DMS153 treated with DMSO at 0.1 percent for 48 hours (cell line): ENCODE measurements at regions not wholly inside any gene's neighbourhood (a gene's known extent, or its start where the extent isn't known, plus 50 kb on each side); places are given as distances from the start of the nearest gene placed in this dataset.
"Not testable (repeated sequence)": the region's sequence is repeated elsewhere in the genome, so short reads cannot be mapped to it uniquely, and the experiment has no call there.

Source experiments
- DNase-seq: peaks from one replicate; lab custom pipeline; 2025; ENCODE audit not compliant: unreplicated experiment; lab: John Stamatoyannopoulos, UW

DNA sequence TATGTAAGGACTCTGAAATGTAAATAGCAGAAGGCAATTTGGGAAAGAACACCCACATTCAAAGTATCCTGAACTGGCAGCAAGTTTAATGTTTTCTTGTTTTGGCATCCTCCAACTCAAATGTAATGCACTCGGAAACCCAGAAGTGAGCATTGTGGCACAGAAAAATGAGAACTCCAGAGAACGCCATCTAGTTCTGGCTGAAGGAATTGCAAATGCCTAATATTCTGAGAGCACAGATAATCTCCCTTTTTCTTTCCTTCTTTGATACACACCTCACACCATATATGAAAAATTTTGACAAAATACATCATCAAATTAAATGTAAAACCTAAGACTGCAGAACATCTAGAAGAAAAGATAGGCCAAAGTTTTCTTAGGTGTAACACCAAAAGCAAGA, 52.1 kb downstream of the PWWP3B start:
- DNase-seq: no peak

DNA sequence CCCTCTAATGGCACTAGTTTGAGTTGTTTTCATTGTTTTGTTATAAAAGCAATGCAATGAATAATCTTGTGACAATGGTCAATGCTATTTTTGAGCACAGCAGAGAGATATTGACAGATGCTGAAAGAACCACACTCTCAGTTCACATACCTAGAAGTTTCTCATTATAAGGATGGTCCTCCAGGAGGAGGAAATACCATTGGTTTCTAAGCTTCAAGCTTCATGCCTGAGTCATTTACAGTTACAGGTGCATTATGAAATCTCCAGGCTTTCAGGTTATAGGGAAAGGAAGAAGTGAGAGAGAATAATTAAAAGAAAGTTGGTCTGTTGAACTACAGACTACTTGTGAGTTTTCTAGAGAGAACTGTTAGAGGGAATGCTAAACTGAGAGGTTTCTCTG, 75.3 kb downstream of the PWWP3B start:
- no peak for DNase-seq

DNA sequence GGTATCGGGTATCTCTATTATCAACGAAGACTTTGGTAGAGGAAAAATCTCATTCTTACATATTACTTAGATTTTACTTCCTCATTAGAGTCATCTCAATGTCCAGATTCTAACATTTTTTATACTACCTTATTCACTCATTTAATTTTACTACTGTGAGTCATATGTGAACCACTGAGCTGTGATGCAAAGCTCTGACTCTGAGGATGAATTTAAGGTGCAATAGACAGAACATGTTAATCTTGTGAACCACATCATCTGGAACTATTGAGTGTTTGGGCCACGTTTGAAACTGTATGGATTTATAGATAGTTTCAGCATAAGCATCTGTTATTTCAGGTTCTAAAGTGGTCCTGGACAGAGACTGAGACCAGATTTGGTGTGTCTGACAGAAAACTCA, 78.4 kb downstream of the PWWP3B start:
- DNase-seq: no peak

DNA sequence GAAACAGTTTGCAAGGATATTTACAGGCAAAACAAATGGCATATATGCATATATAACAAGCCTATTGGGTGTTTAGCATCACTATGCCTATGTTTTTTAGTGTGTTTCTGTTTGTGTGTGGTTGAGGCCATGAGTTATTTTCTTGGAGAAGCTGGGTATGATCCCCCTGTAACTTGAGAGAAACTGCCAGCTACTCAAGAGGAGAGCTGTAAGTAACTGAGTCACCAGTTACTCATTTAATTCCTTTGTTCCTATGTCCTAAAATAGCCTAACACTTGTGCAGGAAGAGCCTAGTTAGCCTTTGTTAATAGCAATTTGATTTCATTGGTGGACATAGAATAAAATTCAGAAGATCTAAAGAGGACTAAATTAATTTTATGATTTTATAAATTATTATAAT, 79.1 kb downstream of the PWWP3B start:
- DNase-seq: no peak

DNA sequence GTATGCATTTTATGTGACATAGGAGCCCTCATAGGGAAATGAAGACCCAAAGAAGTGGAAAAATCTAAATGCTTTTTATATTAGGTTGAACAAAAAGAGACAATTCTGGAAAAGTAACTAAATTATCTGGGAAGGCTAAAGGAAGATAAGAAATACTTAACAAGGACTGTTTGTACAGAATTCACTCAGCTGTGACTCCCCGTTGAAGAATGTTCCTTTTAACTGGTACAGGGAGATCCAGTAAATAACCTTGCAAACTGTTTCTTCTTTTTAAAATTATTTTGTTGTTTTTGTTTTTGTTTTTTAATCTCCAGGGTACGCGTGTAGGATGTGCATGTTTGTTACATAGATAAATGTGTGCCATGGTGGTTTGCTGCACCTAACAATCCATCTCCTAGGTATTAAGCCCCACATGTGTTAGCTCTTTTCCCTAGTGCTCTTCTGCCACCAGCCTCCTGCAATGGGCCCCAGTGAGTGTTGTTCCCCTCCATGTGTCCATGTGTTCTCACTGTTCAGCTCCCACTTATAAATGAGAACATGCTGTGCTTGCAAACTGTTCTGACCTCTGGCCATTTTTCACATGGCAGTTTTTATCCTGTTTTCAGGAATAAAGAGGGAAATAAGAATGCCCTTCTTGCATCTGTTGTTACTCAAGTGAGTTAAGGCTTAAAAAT, 81.7 kb downstream of the PWWP3B start:
- no peak for DNase-seq

DNA sequence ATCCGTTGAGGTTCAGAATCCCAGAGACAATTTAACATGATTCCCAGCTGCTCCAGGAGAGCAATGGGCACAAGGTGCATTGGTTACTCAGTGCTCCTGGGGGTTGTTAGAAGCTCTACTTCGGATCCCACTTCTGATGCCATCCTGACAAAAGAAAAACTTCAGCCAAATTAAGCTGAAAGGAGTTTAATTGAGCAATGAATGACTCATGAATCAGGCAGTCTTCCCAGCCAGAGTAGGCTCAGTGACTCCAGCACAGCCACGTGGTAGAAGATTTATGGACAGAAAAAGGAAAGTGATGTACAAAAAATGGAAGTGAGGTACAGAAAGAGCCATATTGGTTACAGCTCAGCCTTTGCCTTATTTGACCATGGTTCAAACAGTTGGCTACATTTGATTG, 95.7 kb downstream of the PWWP3B start:
- no peak for DNase-seq

DNA sequence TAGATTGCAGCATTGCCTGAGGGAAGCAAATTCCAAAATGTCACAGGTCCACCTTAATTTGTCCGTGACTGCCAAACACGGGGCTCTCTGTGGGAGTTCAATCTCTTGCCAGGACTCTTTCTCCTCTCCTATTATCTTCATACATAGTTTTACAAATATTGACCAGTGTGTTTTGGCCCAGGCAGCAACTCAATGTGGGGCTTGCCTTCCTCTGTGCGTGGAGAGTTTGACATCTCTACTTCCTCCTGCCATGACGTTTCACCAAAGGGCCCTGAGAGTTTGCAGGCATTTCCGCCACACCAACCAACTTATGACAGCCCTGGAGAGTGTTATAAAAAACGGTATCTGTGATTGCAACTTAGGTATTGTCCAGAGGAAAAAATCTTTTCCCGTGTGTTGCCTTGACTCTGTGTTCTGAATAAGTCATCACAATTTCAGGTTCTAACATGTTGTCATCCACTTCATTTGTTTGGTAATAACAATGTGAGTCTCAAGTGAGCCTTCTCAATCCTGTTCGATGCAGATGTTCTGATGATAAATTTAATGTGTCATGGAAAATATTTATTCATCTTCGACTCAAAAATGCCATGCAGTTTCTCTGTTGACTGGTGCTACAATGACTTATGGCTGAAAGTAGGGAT, 106.0 kb downstream of the PWWP3B start:
- not testable (repeated sequence) for DNase-seq

DNA sequence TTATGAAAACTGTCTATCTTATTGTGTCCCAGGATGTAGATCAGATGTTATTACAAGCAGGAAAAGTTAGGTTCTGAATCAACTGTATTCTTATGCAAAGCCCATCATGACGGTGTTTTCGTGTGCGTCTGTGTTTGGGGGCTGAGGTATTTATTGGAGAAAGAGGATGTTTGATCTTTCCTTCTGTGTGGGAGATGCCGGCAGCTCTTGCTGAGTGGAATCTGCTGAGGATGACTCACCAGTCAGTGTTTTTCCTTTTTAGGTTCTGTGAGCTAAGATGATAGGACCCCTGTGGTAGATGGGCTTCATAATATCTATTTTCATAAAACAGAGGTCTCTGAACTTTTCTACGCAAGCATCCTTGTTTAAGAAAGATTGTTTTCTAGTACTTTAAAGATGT, 107.1 kb downstream of the PWWP3B start:
- not testable (repeated sequence) for DNase-seq

DNA sequence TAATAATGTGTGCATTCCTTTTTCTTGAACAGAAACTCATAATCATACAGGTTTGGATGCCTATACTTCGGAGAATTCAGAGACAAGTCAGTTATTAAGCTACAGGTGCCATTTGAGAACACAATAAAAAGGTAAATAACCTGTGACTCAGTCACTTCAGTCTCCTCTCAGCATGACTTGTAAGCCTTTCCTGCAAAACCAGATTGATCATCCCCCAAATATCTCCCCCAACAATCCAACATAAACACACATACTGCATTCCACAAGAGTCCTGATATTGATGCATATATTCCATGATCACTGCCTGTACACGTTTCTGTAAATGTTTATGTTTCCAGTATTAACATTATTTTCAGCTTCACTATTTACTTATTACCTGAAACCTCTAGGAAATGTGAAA, 110.8 kb downstream of the PWWP3B start:
- DNase-seq: no peak

DNA sequence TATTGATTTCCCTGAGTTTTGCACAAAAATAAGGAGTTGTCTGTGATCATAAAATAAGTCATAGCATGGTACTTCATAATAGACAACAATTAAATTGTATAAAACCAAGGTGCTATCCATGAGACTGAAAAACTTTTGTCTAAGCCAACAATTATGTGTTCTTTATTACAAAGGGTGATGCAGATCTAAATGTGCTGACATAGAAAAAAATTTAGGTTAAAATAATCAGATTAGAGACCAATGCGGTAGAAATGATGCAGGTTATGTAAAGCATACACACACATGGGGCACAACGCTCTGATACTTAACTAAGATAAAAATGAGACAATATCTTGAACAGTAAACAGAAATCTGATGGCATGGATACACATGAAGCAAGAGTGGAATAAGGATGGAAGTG, 113.3 kb downstream of the PWWP3B start:
- DNase-seq: no peak

DNA sequence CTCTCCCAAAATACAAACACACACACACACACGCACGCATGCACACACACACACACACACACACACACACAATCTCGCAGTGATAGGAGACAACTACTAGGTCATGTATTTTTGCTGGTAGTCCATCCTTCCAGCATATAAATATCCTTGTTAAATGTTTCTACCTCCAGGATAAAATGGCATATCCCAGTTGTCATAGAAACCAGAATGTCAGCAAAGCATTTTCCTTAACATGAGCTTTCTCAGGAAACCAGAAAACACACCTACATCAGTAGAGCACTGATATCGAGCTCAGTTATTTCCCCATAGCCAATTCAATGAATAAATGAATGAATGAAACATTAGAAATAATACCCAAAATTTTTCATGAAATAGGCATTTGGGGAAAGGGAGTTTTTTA, 115.7 kb downstream of the PWWP3B start:
- no peak for DNase-seq

DNA sequence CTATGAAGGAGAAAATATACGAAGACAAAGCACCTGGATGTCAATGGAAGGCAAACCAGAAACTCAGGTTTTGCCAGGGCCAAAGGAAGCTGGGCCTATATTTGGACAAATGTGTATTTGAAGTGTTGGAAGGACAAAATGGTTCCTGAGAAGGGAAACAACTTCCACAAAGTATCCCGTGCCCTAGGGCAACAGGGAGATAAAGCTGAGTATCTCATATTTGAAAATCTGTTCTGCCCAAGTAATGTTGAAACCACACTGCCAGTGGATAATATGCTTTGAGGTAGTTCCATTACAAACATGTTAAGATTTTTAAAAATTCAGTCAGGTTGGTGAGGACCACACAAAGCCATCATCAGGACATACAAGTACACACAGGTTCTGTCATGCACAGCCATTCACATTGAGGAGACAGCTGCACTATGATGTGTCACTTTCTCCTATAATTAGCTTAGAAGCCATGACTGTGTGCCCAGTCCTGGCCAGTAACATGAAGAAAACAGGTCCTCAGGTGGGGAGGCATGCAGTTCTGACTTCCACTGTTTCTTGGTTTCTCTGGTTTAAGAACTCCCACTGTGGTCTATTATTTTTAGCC, 116.4 kb downstream of the PWWP3B start:
- DNase-seq: no peak

DNA sequence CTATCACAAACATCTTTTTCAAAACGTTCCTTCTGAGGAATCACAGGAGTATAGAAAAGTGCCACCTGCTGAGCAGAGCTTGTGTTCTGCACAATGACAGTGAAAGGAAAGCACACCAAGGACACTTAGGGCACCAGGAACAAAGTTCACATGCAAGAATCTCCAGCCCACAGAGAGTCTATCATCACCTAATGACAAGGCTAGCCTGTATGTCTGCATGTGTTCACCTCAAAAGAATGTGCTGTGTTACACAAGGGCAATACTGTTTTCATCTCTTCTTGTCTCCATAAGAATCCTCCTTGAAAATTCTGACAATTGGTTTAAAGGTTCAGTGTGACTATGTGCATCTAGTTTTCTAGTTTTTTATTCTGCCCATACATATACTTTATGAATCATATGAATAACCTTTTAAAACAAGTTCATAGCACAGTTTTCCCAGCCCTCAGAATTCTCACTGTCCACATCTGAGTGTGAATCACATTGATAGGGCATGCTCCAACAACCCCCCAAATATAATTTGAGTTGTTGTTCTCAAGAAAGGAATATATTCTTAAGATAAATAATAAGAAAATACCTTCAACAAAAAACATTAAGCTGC, 118.0 kb downstream of the PWWP3B start:
- no peak for DNase-seq

DNA sequence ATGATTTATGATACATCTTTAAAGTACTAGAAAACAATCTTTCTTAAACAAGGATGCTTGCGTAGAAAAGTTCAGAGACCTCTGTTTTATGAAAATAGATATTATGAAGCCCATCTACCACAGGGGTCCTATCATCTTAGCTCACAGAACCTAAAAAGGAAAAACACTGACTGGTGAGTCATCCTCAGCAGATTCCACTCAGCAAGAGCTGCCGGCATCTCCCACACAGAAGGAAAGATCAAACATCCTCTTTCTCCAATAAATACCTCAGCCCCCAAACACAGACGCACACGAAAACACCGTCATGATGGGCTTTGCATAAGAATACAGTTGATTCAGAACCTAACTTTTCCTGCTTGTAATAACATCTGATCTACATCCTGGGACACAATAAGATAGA, 122.7 kb downstream of the PWWP3B start:
- not testable (repeated sequence) for DNase-seq

DNA sequence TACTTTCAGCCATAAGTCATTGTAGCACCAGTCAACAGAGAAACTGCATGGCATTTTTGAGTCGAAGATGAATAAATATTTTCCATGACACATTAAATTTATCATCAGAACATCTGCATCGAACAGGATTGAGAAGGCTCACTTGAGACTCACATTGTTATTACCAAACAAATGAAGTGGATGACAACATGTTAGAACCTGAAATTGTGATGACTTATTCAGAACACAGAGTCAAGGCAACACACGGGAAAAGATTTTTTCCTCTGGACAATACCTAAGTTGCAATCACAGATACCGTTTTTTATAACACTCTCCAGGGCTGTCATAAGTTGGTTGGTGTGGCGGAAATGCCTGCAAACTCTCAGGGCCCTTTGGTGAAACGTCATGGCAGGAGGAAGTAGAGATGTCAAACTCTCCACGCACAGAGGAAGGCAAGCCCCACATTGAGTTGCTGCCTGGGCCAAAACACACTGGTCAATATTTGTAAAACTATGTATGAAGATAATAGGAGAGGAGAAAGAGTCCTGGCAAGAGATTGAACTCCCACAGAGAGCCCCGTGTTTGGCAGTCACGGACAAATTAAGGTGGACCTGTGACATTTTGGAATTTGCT, 123.8 kb downstream of the PWWP3B start:
- DNase-seq: not testable (repeated sequence)

DNA sequence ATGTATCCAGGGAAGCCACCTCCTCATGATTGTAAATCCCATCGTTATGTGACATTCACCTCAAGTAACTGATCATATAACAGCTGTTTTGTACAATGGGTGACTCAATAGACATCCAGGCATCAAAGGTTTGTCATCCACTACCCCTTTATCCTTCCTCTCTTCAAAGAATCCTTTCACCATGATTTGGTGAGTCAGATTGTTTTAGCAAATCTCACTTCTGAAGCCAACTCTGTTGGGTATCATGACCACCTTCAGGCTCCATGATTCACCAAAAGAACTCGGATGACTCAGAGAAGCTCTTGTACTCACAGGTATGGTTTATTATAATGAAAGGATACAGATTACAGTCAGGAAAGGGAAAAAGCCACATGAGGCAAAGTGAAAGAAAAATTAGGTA, 132.1 kb downstream of the PWWP3B start:
- no peak for DNase-seq

DNA sequence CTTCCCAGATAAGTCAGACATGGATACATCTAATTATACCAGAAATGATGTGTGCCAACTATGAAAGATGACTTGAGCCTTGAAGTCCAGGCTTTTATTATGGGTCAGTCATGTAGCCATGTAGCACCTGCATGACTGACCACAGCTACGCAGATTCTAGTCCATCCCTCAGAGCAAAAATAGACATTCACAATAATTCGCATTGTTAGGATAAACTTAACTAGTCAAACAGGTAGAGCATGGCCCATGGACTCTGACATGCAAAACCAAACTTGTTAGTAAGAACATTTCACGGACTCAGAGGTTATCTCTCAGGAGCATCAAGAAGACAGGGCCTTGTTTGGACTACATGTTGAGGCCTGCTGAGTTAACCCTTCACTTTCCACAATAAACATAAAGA, 132.6 kb downstream of the PWWP3B start:
- DNase-seq: no peak

DNA sequence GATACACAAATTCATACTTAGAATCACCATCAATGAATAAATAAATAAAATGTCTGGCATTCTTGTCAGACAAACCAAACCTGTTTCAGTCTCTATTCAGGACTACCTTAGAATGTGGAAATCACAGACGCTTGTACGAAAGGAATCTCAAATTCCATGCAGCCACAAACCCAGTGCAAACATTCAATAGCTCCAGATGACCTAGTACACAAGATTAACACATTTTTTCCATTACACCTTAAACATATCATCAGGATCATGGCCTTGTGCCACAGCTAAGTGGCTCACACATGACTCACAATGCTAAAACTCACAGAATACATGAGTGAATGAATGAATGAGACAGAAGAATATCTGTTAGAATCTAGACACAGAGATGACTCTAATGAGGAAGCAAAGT, 134.2 kb downstream of the PWWP3B start:
- no peak for DNase-seq

DNA sequence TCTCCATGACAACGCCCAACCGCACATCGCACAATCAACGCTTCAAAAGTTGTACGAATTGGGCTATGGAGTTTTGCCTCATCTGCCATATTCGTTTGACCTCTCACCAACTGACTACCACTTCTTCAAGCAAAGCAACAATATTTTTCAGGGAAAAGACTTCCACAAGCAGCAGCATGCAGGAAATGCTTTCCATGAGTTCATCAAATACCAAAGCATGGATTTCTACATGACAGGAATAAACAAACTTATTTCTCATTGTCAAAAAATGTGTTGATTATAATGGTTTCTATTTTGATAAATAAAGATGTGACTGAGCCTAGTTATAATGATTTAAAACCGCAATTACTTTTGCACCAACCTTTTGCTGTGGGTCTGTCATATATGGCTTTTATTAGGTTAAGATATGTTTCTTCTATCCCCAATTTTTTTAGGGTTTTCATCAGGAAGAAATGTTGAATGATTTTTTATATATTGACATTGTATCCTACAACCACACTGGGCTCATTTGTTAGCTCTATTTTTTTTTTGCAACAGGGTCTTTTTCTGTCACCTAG, 138.4 kb downstream of the PWWP3B start:
- DNase-seq: no peak

DNA sequence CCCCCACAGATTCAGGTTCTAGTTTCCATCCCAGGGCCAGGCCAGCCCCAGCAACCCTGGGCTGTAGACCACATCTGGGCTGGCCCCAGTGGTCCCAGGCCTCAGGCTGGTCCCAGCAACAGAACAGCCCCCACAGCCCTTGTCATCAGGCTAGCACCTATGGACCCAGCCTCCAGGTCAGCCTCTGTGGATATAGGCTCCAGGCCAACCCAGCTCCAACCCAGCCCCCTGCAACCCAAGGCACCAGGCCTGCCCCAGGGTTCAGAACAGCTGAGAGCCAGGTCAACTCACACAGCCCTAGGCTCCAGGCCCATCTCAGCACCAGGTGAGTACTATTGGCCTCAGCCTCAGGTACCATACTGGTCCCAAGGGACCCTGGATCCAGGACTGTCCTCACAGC, 155.3 kb downstream of the PWWP3B start:
- DNase-seq: no peak

DNA sequence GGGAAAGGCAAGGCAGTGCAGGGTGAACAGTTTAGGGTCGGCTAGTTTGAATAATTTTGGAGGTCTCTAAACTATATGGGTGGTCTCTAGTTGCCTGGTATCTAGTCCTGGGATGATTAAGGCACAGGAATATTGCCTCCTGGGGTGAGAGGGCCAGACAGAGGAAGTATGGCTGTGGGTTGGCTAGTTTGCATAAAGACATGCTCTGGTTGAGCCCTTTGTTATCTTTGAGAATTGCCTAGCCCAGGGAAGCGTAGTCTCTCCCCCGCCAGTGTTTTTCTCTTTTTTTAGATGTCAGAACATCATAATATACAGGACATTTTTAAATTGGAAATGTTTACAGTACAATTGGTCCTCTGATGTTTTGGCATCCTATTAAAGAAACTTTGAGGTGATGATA, 163.5 kb downstream of the PWWP3B start:
- no peak for DNase-seq

DNA sequence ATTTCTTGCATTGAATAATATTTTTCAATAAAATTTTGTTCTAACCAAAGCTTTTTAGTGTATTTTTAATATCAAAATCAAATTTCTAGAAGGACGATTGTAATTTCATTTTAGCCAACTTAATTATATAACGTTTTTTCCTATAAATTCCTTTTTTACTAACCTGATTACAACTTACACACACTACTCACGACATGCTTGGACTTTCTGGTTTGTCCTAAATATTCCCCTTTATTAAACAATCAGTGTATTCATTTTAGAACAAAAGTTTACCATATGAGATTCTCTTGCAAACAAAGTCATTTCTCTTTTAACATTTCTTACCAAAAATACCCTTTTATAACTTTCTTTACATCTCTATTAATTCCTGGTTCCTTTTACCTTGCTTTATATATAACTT, 173.7 kb downstream of the PWWP3B start:
- DNase-seq: no peak
